Activated CD8-positive, alpha-beta T cell treated with anti-CD3 and anti-CD28 coated beads for 36 hours (primary cell): ENCODE measurements at regions not wholly inside any gene's neighbourhood (a gene's known extent, or its start where the extent isn't known, plus 50 kb on each side); places are given as distances from the start of the nearest gene placed in this dataset.
"Not testable (repeated sequence)": the region's sequence is repeated elsewhere in the genome, so short reads cannot be mapped to it uniquely, and the experiment has no call there.

ENCODE experiments used
- ATAC-seq: fragments of 200-7000 bp; cut with Tn5 transposase; one replicate; pipeline ENCODE4 v1.10.0; 2021; ENCODE audit warnings: mild to moderate bottlenecking, moderate library complexity
- CTCF ChIA-PET: fragments of 350-600 bp; sonication (Branson Sonifier 250); formaldehyde crosslinking; loops from one replicate; lab custom pipeline; 2021; ENCODE audit warnings: antibody characterized with exemption; lab: Charles Lee
- POLR2A ChIA-PET: fragments of 350-600 bp; sonication (Branson Sonifier 250); formaldehyde crosslinking; loops from one replicate; lab custom pipeline; 2021; ENCODE audit warnings: antibody characterized with exemption; lab: Charles Lee
- DNase-seq: peaks from one replicate; pipeline ENCODE4 v3.0.0-alpha.2; 2020
- H3K27ac Mint-ChIP-seq: one replicate; pipeline ENCODE4 v1.8.0; 2021; ENCODE audit warnings: mild to moderate bottlenecking, mixed read lengths
- H3K27me3 Mint-ChIP-seq: one replicate; pipeline ENCODE4 v1.8.0; 2021; ENCODE audit warnings: mixed read lengths
- H3K36me3 Mint-ChIP-seq: one replicate; pipeline ENCODE4 v1.8.0; 2021; ENCODE audit warnings: low read depth, mixed read lengths
- H3K4me1 Mint-ChIP-seq: one replicate; pipeline ENCODE4 v1.8.0; 2021; ENCODE audit warnings: low read depth, mixed read lengths
- H3K4me3 Mint-ChIP-seq: one replicate; pipeline ENCODE4 v1.8.0; 2021; ENCODE audit warnings: mild to moderate bottlenecking, moderate library complexity, mixed read lengths
- H3K9me3 Mint-ChIP-seq: one replicate; pipeline ENCODE4 v1.8.0; 2021; ENCODE audit warnings: mixed read lengths
- intact Hi-C: fragments of 100-400 bp; cut with micrococcal nuclease; formaldehyde crosslinking; loops from one replicate; pipeline ENCODE4 v1.10.0; 2022
- TF ChIP-seq, protein P1 (sequence below): fragments of 200-600 bp; IDR thresholded peaks from one replicate; pipeline ENCODE4 v1.8.0; 2022; ENCODE audit warnings: antibody characterized with exemption, mild to moderate bottlenecking

DNA sequence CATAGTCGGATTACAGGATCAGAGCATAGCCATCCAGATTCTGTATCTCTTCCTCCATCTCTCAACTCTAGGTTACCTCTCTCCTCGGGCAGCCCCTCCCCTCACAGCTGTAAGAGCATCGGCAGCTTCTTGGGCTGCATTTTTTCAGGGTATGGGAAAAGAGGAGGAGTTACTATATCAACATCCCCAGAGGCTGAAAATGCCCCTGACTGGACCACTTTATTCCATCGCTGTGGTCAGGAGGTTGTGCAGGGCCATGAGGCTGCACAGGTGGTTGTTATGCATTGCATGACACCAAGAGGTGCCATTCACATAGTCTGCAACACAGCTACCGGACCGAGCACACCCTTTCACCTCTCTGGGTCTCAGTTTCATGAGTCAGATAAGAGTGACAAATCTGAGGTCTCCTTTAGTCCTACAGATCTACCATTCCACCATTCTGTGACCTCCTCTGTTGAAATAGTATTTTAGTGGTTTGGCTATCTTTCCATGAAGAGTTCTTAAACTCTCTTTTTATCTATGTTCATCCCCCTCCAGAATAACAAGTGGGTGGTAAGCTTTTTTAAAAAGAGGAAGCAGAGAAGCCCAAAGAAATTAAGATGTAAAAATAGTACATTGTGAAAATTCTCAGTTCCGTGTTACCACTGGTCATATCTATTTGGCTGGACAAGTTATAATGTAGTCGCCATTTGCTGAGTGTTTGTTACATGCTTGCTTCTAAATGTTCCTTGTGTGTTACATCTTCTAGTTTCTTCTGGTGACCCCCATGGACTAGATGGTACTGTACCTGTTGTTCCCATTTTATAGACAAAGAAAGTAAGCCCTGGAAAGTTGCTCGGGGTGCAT, 56.6 kb upstream of the SLC1A4 start:
- Mint-ChIP-seq H3K4me1 (no peaks in the 10 kb centered on the region), H3K9me3 (peaks cover 10% of the 10 kb centered on the region), H3K27me3 (peaks cover 8% of the 10 kb centered on the region), H3K27ac (no peak overlapping the region), H3K36me3 (no peaks in the 10 kb centered on the region), H3K4me3 (no peak overlapping the region)
- ATAC-seq (peak; percentile 62), DNase-seq (no peak)
- CTCF ChIA-PET = interaction anchor here (0.8 to 1.2 kb wide), 2 partner anchors 15 kb away, joined by 3 to 5 read pairs; no protein-coding TSS in a partner anchor
- intact Hi-C loops = no loop called here
- POLR2A ChIA-PET = no interaction called here
- TF ChIP-seq, protein P1, sequence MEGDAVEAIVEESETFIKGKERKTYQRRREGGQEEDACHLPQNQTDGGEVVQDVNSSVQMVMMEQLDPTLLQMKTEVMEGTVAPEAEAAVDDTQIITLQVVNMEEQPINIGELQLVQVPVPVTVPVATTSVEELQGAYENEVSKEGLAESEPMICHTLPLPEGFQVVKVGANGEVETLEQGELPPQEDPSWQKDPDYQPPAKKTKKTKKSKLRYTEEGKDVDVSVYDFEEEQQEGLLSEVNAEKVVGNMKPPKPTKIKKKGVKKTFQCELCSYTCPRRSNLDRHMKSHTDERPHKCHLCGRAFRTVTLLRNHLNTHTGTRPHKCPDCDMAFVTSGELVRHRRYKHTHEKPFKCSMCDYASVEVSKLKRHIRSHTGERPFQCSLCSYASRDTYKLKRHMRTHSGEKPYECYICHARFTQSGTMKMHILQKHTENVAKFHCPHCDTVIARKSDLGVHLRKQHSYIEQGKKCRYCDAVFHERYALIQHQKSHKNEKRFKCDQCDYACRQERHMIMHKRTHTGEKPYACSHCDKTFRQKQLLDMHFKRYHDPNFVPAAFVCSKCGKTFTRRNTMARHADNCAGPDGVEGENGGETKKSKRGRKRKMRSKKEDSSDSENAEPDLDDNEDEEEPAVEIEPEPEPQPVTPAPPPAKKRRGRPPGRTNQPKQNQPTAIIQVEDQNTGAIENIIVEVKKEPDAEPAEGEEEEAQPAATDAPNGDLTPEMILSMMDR = no peak

DNA sequence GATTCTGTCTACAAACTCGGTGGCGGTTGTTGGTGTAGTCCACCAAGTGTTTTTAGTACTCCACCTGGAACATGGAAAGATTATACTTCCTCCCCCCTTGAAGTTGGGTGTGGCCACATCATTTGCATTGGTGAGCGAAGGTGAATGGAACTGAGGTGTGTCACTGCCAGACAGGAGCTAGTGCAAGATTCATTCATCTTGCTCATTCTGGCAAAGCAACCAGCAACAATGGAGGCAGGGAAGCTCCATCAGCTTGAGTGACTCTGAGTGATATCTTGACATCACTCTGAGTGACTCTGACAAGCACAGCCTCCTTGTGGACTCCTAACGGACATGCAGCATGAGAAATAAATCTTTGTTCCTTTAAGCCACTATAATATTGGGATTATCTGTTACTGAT, 54.7 kb upstream of the SLC1A4 start:
- Mint-ChIP-seq H3K36me3 (no peaks in the 10 kb centered on the region), H3K4me3 (no peak overlapping the region), H3K9me3 (peaks cover 10% of the 10 kb centered on the region), H3K4me1 (peaks cover 3% of the 10 kb centered on the region), H3K27ac (no peak overlapping the region), H3K27me3 (peaks cover 10% of the 10 kb centered on the region)
- POLR2A ChIA-PET = no interaction called here
- TF ChIP-seq, protein P1 = no peak
- intact Hi-C loops = no loop called here
- CTCF ChIA-PET = interaction anchor here (1.5 kb wide), 1 partner anchor 17 kb away, joined by 5 read pairs; no protein-coding TSS in a partner anchor
- DNase-seq (no peak), ATAC-seq (no peak)

DNA sequence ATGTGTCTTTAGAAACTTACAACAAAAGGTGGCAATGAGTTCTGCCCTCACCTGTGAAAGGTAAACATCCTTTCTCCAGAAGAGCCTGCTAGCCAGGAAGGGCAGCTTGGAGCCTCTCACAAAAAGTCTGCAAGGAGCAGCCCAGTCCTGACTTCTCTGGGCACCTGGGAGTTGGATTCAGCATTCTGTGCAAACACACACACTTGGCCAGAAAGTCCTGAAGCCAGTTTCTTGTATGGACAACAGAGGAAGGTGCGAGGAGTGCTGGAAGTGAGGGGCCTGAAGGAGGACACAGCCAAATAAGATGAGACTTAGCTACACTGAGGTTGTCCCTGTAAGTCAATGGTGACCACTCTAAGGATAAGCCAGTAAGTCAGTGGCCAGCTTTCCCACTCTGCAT, 52.4 kb upstream of the SLC1A4 start:
- Mint-ChIP-seq H3K27ac (no peak overlapping the region), H3K36me3 (no peaks in the 10 kb centered on the region), H3K4me3 (no peak overlapping the region), H3K9me3 (peaks cover 10% of the 10 kb centered on the region), H3K4me1 (peaks cover 6% of the 10 kb centered on the region), H3K27me3 (peaks cover 10% of the 10 kb centered on the region)
- TF ChIP-seq, protein P1 = no peak
- intact Hi-C loops = no loop called here
- DNase-seq (no peak), ATAC-seq (no peak)
- ChIA-PET CTCF (interaction anchor here (1.2 to 1.6 kb wide), 2 partner anchors 45 to 232 kb away, joined by 3 read pairs; no protein-coding TSS in a partner anchor), POLR2A (interaction anchor here (0.6 kb wide), 1 partner anchor 353 kb away, joined by 3 read pairs; no protein-coding TSS in a partner anchor)

DNA sequence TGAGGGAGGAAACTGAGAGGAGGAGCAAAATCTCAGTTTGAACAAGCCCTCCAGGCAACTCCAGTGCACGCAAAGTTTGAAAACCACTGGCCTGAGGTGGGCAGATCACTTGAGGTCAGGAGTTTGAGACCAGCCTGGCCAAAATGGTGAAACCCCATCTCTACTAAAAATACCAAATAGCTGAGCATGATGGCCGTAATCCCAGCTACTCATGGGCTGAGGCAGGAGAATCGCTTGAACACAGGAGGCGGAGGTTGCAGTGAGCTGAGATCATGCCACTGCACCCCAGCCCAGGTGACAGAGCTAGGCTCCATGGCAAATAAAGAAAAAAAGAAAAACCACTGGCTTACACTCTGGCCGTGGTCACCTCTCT, 51.9 kb upstream of the SLC1A4 start:
- H3K9me3 Mint-ChIP-seq, H3K4me3 Mint-ChIP-seq, H3K27ac Mint-ChIP-seq, H3K4me1 Mint-ChIP-seq, intact Hi-C loops, DNase-seq, POLR2A ChIA-PET, ATAC-seq, H3K27me3 Mint-ChIP-seq, H3K36me3 Mint-ChIP-seq: not testable (repeated sequence)
- CTCF ChIA-PET = interaction anchor here (0.9 kb wide), 1 partner anchor 96 kb away, joined by 3 read pairs; no protein-coding TSS in a partner anchor

DNA sequence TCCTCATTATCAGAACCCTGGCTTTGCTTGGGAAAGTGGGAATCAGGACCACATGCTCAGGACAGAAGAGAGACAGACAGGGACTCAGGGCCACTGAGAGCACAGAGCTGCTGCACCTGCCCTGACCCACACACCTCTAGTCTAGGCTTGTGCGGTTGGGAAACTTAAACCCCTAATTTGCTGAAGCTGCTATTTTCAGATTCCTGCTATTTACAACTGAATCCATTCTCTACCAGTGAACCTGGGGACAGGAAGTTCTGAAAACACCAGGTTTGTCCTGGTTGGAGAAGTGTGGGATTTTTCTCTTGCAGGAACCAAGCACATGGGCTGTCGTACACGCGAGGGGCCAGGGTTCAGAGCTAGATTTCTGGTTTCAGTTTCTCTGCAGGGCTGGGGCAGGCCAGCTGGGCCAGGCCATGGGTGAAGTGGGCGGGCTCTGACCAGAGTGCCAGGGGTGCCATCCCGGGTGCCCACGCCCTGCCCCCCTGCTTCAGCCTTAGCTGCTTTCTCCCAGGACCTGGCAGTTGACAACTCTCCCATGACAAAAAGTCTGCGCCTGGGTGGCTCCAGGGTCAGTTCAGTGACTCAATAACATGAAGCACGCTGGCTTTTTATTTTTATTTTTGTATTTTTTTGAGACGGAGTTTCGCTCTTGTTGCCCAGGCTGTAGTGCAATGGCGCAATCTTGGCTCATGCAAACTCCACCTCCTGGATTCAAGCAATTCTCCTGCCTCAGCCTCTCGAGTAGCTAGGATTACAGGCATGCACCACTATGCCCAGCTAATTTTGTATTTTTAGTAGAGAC, 51.3 kb upstream of the SLC1A4 start:
- no peak overlapping the region for H3K4me3 Mint-ChIP-seq
- no peak overlapping the region for H3K27ac Mint-ChIP-seq
- no peaks in the 10 kb centered on the region for H3K36me3 Mint-ChIP-seq
- peaks cover 10% of the 10 kb centered on the region for H3K9me3 Mint-ChIP-seq
- H3K27me3 Mint-ChIP-seq = peaks cover 6% of the 10 kb centered on the region
- peaks cover 9% of the 10 kb centered on the region for H3K4me1 Mint-ChIP-seq
- ChIA-PET CTCF (interaction anchor here (0.9 to 1.0 kb wide), 2 partner anchors 20 to 96 kb away, joined by 3 read pairs; no protein-coding TSS in a partner anchor), POLR2A (no interaction called here)
- no peak for ATAC-seq
- TF ChIP-seq, protein P1 = no peak
- intact Hi-C loops = no loop called here
- DNase-seq = no peak
